Panc1 (cell line): ENCODE measurements at regions not wholly inside any gene's neighbourhood (a gene's known extent, or its start where the extent isn't known, plus 50 kb on each side); places are given as distances from the start of the nearest gene placed in this dataset.

Source experiments
- ATAC-seq: fragments of 200-7000 bp; cut with Tn5 transposase; 2 replicates; pipeline ENCODE4 v1.9.1; 2020; ENCODE audit warnings: mild to moderate bottlenecking, moderate library complexity
- BruUV-seq: library from RNA; stranded (reverse); fragments of 400-500 nt; replicated peaks from 2 replicates; lab custom pipeline; 2021; lab: Mats Ljungman, UMichigan
- CTCF ChIA-PET: fragments of 300-600 bp; sonication (Branson Sonifier 250); formaldehyde crosslinking; loops from one replicate; lab custom pipeline; 2022; ENCODE audit warnings: antibody characterized with exemption; lab: Charles Lee
- POLR2A ChIA-PET: fragments of 300-600 bp; sonication (Branson Sonifier 250); formaldehyde crosslinking; loops from one replicate; lab custom pipeline; 2022; ENCODE audit warnings: antibody characterized with exemption; lab: Charles Lee
- DNase-seq: peaks from one replicate; pipeline ENCODE4 v3.0.0-alpha.2; 2010; ENCODE audit warnings: low read depth, low spot score
- H3K27ac ChIP-seq: 2 replicates; pipeline ENCODE4 v1.5.1; 2011; ENCODE audit warnings: mild to moderate bottlenecking, low read length, inconsistent platforms
- H3K27me3 ChIP-seq: fragments of 200-500 bp; sonication (Bioruptor generic); 2 replicates; pipeline ENCODE4 v1.6.0; 2014; ENCODE audit warnings: low read length, inconsistent platforms; ENCODE audit not compliant: control insufficient read depth, insufficient read depth
- H3K36me3 ChIP-seq: fragments of 200-500 bp; sonication (Bioruptor generic); 2 replicates; pipeline ENCODE4 v1.5.1; 2014; ENCODE audit warnings: inconsistent platforms, mild to moderate bottlenecking, low read length, moderate library complexity; ENCODE audit not compliant: control insufficient read depth, insufficient read depth
- H3K4me1 ChIP-seq: 2 replicates; pipeline ENCODE4 v1.5.1; 2011; ENCODE audit warnings: inconsistent platforms, mild to moderate bottlenecking, low read length, moderate library complexity; ENCODE audit not compliant: control insufficient read depth, insufficient read depth
- H3K4me3 ChIP-seq, 2 experiments: 2 replicates each; pipeline ENCODE4 v1.5.1; 2011 to 2012; ENCODE audit warnings: low read depth in 2 of 2, low read length in 2 of 2, mild to moderate bottlenecking in 2 of 2, inconsistent platforms in 1 of 2, moderate library complexity in 1 of 2
- H3K9me3 ChIP-seq: fragments of 200-500 bp; sonication (Bioruptor generic); 2 replicates; pipeline ENCODE4 v1.5.1; 2014; ENCODE audit warnings: low read depth, mild to moderate bottlenecking, inconsistent platforms, low read length, moderate library complexity; ENCODE audit not compliant: control insufficient read depth, insufficient read depth
- POLR2AphosphoS5 ChIP-seq: IDR thresholded peaks from 2 replicates; pipeline ENCODE4 v1.6.1; 2012; ENCODE audit warnings: mild to moderate bottlenecking, low read depth, low read length, moderate library complexity
- SIN3A ChIP-seq: IDR thresholded peaks from 2 replicates; pipeline ENCODE4 v1.6.1; 2012; ENCODE audit warnings: low read depth, mild to moderate bottlenecking, low read length, moderate library complexity, borderline replicate concordance; ENCODE audit not compliant: insufficient read depth
- TCF7L2 ChIP-seq: IDR thresholded peaks from 2 replicates; pipeline ENCODE4 v1.6.1; 2011; ENCODE audit warnings: mild to moderate bottlenecking, low read depth, low read length, inconsistent platforms
- in situ Hi-C: cut with HindIII; loops from 2 replicates; pipeline ENCODE4 v1.10.0; 2016; ENCODE audit warnings: low sequenced_read_pairs, low pct_unique_long_range_greater_than_20kb
- intact Hi-C: fragments of 100-400 bp; cut with micrococcal nuclease; formaldehyde crosslinking; loops from one replicate; pipeline ENCODE4 v1.10.0; 2022; ENCODE audit not compliant: unreplicated experiment
- TF ChIP-seq, protein P1 (sequence below), 2 experiments: IDR thresholded peaks; 2 replicates each; pipeline ENCODE4 v1.6.1; 2011 to 2012; ENCODE audit warnings: low read depth in 2 of 2, control low read depth in 1 of 2, low read length in 1 of 2, mild to moderate bottlenecking in 1 of 2, moderate library complexity in 1 of 2; ENCODE audit not compliant: insufficient read depth in 1 of 2
- TF ChIP-seq, protein P2 (sequence below): fragments of 450-650 bp; IDR thresholded peaks from 2 replicates; pipeline ENCODE4 v1.5.1; 2017; ENCODE audit warnings: mild to moderate bottlenecking

- no peak for DNase-seq
- ChIA-PET POLR2A (no interaction called here), CTCF (no interaction called here)
- H3K4me3 ChIP-seq = no peak overlapping the region
- H3K36me3 ChIP-seq = no peaks in the 10 kb centered on the region
- no peaks in the 10 kb centered on the region for H3K9me3 ChIP-seq
- ATAC-seq = no peak
- H3K27me3 ChIP-seq = no peaks in the 10 kb centered on the region
- no peak overlapping the region for H3K27ac ChIP-seq
- H3K4me1 ChIP-seq = no peaks in the 10 kb centered on the region
- BruUV-seq = no TSS peak
- in situ Hi-C loops (no loop called here), intact Hi-C loops (no loop called here)
- TF ChIP-seq POLR2AphosphoS5 = no peak
- TF ChIP-seq, protein P1, sequence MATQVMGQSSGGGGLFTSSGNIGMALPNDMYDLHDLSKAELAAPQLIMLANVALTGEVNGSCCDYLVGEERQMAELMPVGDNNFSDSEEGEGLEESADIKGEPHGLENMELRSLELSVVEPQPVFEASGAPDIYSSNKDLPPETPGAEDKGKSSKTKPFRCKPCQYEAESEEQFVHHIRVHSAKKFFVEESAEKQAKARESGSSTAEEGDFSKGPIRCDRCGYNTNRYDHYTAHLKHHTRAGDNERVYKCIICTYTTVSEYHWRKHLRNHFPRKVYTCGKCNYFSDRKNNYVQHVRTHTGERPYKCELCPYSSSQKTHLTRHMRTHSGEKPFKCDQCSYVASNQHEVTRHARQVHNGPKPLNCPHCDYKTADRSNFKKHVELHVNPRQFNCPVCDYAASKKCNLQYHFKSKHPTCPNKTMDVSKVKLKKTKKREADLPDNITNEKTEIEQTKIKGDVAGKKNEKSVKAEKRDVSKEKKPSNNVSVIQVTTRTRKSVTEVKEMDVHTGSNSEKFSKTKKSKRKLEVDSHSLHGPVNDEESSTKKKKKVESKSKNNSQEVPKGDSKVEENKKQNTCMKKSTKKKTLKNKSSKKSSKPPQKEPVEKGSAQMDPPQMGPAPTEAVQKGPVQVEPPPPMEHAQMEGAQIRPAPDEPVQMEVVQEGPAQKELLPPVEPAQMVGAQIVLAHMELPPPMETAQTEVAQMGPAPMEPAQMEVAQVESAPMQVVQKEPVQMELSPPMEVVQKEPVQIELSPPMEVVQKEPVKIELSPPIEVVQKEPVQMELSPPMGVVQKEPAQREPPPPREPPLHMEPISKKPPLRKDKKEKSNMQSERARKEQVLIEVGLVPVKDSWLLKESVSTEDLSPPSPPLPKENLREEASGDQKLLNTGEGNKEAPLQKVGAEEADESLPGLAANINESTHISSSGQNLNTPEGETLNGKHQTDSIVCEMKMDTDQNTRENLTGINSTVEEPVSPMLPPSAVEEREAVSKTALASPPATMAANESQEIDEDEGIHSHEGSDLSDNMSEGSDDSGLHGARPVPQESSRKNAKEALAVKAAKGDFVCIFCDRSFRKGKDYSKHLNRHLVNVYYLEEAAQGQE (IDR thresholded peaks at IDR 0.05; ENCODE audit: insufficient read depth in 1 of 2, low read depth in 2 of 2, low read length in 1 of 2) = no peak
- TF ChIP-seq, protein P2, sequence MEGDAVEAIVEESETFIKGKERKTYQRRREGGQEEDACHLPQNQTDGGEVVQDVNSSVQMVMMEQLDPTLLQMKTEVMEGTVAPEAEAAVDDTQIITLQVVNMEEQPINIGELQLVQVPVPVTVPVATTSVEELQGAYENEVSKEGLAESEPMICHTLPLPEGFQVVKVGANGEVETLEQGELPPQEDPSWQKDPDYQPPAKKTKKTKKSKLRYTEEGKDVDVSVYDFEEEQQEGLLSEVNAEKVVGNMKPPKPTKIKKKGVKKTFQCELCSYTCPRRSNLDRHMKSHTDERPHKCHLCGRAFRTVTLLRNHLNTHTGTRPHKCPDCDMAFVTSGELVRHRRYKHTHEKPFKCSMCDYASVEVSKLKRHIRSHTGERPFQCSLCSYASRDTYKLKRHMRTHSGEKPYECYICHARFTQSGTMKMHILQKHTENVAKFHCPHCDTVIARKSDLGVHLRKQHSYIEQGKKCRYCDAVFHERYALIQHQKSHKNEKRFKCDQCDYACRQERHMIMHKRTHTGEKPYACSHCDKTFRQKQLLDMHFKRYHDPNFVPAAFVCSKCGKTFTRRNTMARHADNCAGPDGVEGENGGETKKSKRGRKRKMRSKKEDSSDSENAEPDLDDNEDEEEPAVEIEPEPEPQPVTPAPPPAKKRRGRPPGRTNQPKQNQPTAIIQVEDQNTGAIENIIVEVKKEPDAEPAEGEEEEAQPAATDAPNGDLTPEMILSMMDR = no peak
- TF ChIP-seq TCF7L2 = no peak
- no peak for TF ChIP-seq SIN3A
Observed at GRCh38 chr4:180179146-180179545, 2064.1 kb upstream of the TENM3 start.

- Histone ChIP-seq H3K9me3 (no peaks in the 10 kb centered on the region), H3K36me3 (no peaks in the 10 kb centered on the region), H3K27me3 (no peaks in the 10 kb centered on the region), H3K4me3 (no peak overlapping the region), H3K27ac (no peak overlapping the region), H3K4me1 (no peaks in the 10 kb centered on the region)
- TF ChIP-seq SIN3A (no peak), POLR2AphosphoS5 (no peak), TCF7L2 (no peak)
- TF ChIP-seq, protein P1 (IDR thresholded peaks at IDR 0.05; ENCODE audit: insufficient read depth in 1 of 2, low read depth in 2 of 2, low read length in 1 of 2) = no peak
- TF ChIP-seq, protein P2 = no peak
- ChIA-PET POLR2A (no interaction called here), CTCF (no interaction called here)
- ATAC-seq = no peak
- intact Hi-C loops = no loop called here
- DNase-seq = no peak
- BruUV-seq = no TSS peak
- in situ Hi-C loops = no loop called here
Observed at GRCh38 chr4:180189666-180190065, 2053.5 kb upstream of the TENM3 start.
